GM18858 (cell line): ENCODE measurements at regions not wholly inside any gene's neighbourhood (a gene's known extent, or its start where the extent isn't known, plus 50 kb on each side); places are given as distances from the start of the nearest gene placed in this dataset.
"Not testable (repeated sequence)": the region's sequence is repeated elsewhere in the genome, so short reads cannot be mapped to it uniquely, and the experiment has no call there.

Experiments
- ATAC-seq: cut with Tn5 transposase; IDR thresholded peaks from one replicate; pipeline ENCODE4 v1.9.1; 2021; ENCODE audit not compliant: unreplicated experiment

GRCh38 chr1:194774535-194774934 is 1588.1 kb upstream of the B3GALT2 start:
- no peak for ATAC-seq

- no peak for ATAC-seq
These were observed 1569.0 kb upstream of the B3GALT2 start for GRCh38 chr1:194755241-194755994.

GRCh38 chr1:194738843-194739242 is 1552.4 kb upstream of the B3GALT2 start:
- ATAC-seq = not testable (repeated sequence)

GRCh38 chr1:194734970-194735369 is 1548.6 kb upstream of the B3GALT2 start:
- ATAC-seq = no peak

- ATAC-seq = no peak
These were observed 1544.6 kb upstream of the B3GALT2 start for GRCh38 chr1:194731025-194731424.

GRCh38 chr1:194730304-194730703 is 1543.9 kb upstream of the B3GALT2 start:
- ATAC-seq = no peak

- ATAC-seq = no peak
These were observed 1536.7 kb upstream of the B3GALT2 start for GRCh38 chr1:194723067-194723466.

GRCh38 chr1:194717941-194718340 is 1531.5 kb upstream of the B3GALT2 start:
- ATAC-seq = no peak

- no peak for ATAC-seq
These were observed 1530.9 kb upstream of the B3GALT2 start for GRCh38 chr1:194717334-194717733.

- no peak for ATAC-seq
These were observed 1524.3 kb upstream of the B3GALT2 start for GRCh38 chr1:194710671-194711070.

GRCh38 chr1:194709439-194709838 is 1523.0 kb upstream of the B3GALT2 start:
- ATAC-seq = no peak

- ATAC-seq = no peak
These were observed 1520.7 kb upstream of the B3GALT2 start for GRCh38 chr1:194707074-194707473.

- peak; percentile 79 for ATAC-seq
These were observed 1518.9 kb upstream of the B3GALT2 start for GRCh38 chr1:194705123-194705854.

GRCh38 chr1:194698908-194699318 is 1512.5 kb upstream of the B3GALT2 start:
- no peak for ATAC-seq

- ATAC-seq = no peak
These were observed 1506.8 kb upstream of the B3GALT2 start for GRCh38 chr1:194693244-194693643.

- ATAC-seq = no peak
These were observed 1498.2 kb upstream of the B3GALT2 start for GRCh38 chr1:194684636-194685035.

- no peak for ATAC-seq
These were observed 1471.7 kb upstream of the B3GALT2 start for GRCh38 chr1:194658090-194658439.

GRCh38 chr1:194654956-194655355 is 1468.5 kb upstream of the B3GALT2 start:
- no peak for ATAC-seq

- no peak for ATAC-seq
These were observed 1467.0 kb upstream of the B3GALT2 start for GRCh38 chr1:194653385-194653784.

GRCh38 chr1:194647118-194647517 is 1460.7 kb upstream of the B3GALT2 start:
- ATAC-seq = no peak

- ATAC-seq = peak; percentile 41
These were observed 1458.1 kb upstream of the B3GALT2 start for GRCh38 chr1:194644528-194644927.

GRCh38 chr1:194640322-194640721 is 1453.9 kb upstream of the B3GALT2 start:
- no peak for ATAC-seq
